GM18520 (cell line): ENCODE measurements at regions not wholly inside any gene's neighbourhood (a gene's known extent, or its start where the extent isn't known, plus 50 kb on each side); places are given as distances from the start of the nearest gene placed in this dataset.

Experiments used
- ATAC-seq: cut with Tn5 transposase; IDR thresholded peaks from one replicate; pipeline ENCODE4 v1.9.1; 2021; ENCODE audit not compliant: unreplicated experiment

GRCh38 chr9:129402931-129403778, 217.7 kb downstream of the C9orf50 start:
- no peak for ATAC-seq

GRCh38 chr9:129402371-129402739, 218.5 kb downstream of the C9orf50 start:
- ATAC-seq = no peak

- no peak for ATAC-seq
Measured at GRCh38 chr9:129401623-129402370, 219.1 kb downstream of the C9orf50 start.

GRCh38 chr9:129400971-129401622, 219.8 kb downstream of the C9orf50 start:
- ATAC-seq = no peak

GRCh38 chr9:129400001-129400970, 220.6 kb downstream of the C9orf50 start:
- no peak for ATAC-seq

- no peak for ATAC-seq
Measured at GRCh38 chr9:129399634-129399990, 221.3 kb downstream of the C9orf50 start.

- no peak for ATAC-seq
Measured at GRCh38 chr9:129398961-129399633, 221.0 kb upstream of the IER5L start.

GRCh38 chr9:129398101-129398960, 220.3 kb upstream of the IER5L start:
- ATAC-seq = no peak

- no peak for ATAC-seq
Measured at GRCh38 chr9:129397335-129397734, 219.3 kb upstream of the IER5L start.

- no peak for ATAC-seq
Measured at GRCh38 chr9:129396365-129396708, 218.3 kb upstream of the IER5L start.

GRCh38 chr9:129395633-129396364, 217.7 kb upstream of the IER5L start:
- no peak for ATAC-seq

GRCh38 chr9:129394886-129395279, 216.8 kb upstream of the IER5L start:
- ATAC-seq = no peak

GRCh38 chr9:129394061-129394885, 216.2 kb upstream of the IER5L start:
- no peak for ATAC-seq

GRCh38 chr9:129393064-129393463, 215.0 kb upstream of the IER5L start:
- ATAC-seq = no peak

- no peak for ATAC-seq
Measured at GRCh38 chr9:129392093-129392541, 214.1 kb upstream of the IER5L start.

GRCh38 chr9:129391221-129391661, 213.2 kb upstream of the IER5L start:
- ATAC-seq = no peak

- no peak for ATAC-seq
Measured at GRCh38 chr9:129390541-129390940, 212.5 kb upstream of the IER5L start.

GRCh38 chr9:129387822-129388221, 209.8 kb upstream of the IER5L start:
- ATAC-seq = no peak
